ENCODE measurements at regions not wholly inside any gene's neighbourhood (a gene's known extent, or its start where the extent isn't known, plus 50 kb on each side); places are given as distances from the start of the nearest gene placed in this dataset.

- ATAC-seq (ENCODE audit: poor library complexity) (no peak), DNase-seq (no peak)
- intact Hi-C loops (cut with DNase I): no loop called here
Measured at GRCh38 chr2:15870565-15870964, 69.8 kb upstream of the MYCN start.

- no peak for ATAC-seq (ENCODE audit: poor library complexity)
- DNase-seq: no peak
- intact Hi-C loops (cut with DNase I): no loop called here
Measured at GRCh38 chr2:15871239-15871783, 69.0 kb upstream of the MYCN start.

- DNase-seq (no peak), ATAC-seq (ENCODE audit: poor library complexity) (no peak)
- intact Hi-C loops (cut with DNase I): no loop called here
Measured at GRCh38 chr2:15872854-15873253, 67.5 kb upstream of the MYCN start.

DNA sequence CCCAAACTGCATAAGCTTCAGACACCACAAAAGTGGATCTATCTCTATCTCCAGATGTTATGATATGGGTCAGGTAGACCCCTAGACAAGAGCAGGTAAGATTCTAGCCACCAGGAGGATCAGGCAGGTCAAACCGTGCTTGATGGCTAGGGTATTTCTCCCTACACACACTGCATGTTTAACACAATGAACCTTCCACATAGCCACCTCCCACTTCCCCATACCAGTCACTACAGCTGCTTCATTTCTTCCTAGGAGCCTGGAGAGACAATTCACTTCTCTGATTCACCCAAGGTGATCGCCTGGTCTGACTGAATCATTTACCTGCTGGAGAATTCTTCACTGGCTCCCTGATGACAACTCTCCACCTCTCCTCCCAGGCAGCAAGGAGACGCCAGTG is 66.0 kb upstream of the MYCN start:
- intact Hi-C loops (cut with DNase I): no loop called here
- no peak for ATAC-seq (ENCODE audit: poor library complexity)
- no peak for DNase-seq

DNA sequence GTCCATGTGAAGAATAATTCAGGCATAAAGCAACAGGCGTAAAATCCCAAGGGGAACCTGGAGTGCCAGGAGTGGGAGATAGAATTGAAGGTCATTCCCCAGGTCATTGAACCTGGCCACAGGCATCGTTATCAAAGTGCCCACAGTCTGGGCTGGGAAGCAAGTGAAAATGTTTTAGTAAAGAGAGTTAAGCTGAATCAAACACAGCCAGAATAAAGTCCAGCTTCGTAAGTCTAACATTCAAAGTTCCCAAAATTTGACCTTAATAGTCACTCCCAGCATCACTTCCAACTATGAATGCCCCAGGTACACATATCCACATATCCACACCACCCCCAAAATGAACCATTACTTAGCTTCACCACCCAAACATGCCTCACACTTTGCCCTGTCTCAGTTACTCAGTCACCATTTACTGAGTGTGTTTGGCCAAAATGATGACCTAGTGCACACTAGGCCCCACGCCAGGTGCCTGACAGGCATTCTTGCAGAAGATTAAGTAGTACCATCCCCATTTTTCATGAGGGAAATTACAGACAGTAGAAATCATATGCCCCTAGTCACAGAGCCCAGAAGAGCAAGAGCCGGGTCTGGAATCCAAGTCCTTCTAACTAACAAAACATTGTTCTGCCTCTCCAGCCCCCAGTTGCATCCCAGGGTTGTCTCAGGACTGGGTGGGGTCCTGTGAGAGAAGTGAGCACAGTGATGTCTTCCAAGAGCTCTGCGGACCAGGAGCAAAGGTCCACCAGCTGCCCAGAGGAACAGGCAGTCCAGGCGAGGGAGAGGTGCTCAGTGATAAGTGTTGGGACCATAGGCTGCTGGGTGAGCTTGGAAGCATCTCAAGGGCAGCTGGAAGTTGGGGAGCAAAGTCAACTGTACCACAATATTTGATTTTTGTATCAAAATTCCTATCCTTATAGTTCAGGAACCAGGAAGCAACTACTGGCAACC is 65.2 kb upstream of the MYCN start:
- ATAC-seq (ENCODE audit: poor library complexity) (no peak), DNase-seq (no peak)
- intact Hi-C loops (cut with DNase I): no loop called here

DNA sequence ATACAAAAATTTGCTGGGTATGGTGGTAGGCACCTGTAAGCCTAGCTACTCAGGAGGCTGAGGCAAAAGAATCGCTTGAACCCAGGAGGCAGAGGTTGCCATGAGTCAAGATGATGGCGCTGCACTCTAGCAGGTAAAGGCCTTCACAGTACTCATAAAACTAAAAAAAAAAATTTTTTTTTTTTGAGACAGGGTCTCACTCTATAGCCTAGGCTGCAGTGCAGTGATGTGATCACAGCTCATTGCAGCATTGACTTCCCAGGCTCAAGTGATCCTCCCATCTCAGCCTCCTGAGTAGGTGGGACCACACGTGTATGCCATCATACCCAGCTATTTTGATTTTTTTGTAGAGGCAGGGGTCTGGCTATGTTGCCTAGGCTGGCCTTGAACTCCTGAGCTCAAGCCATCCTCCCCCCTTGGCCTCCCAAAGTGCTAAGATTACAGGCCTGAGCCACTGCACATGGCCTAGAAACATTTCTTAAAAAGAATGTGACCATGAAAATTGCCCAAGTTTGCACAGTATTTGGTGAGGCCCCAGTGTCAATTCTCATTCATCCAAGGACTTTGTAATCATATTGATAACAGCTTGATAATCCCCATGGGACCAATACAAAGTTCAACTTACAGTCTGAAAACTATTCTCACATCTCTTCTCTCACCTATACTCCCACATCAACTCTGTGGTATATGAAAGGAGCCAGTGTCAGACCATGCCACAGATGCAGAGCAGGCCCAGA is 64.2 kb upstream of the MYCN start:
- intact Hi-C loops (cut with DNase I): no loop called here
- DNase-seq: no peak
- no peak for ATAC-seq (ENCODE audit: poor library complexity)

DNA sequence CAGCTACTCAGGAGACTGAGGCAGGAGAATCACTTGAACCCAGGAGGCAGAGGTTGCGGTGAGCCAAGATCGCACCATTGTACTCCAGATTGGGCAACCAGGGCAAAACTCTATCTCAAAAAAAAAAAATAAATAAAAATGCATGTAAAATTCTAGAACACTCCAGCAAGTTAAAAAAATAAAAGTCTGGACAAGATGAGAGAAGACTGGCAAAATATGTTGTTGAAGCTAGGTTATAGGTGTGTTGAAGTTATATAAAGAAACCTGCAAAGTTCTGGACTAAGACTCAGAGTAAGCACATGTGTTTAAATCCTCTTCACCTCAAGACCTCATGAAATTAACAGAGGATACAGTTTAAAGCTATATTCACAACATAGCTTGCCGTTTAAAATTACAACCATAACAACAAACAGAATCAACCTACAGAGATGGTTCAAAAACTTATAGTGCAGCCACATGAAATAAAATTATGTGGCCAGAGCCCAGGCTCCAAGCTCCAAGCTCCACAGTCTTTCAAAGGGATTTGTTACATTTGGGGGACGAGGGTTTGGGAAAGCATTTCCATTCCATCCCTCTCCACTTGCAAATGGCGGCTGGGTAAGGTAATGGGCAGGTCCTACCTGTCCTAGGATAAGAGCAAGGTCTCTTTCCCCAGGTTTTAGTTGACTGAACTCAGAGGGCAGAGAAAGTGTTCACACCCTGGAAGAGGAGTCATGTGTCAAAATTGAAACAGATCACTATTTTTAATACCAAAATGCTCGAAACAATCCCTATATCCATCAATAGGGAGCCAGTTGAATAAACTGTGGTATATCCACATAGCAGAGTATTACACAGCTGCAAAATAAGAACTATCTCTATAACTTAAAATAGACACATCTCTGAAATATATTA is 59.9 kb upstream of the MYCN start:
- intact Hi-C loops (cut with DNase I): no loop called here
- no peak for ATAC-seq (ENCODE audit: poor library complexity)
- no peak for DNase-seq

GRCh38 chr2:15881120-15881433 is 59.3 kb upstream of the MYCN start:
- ATAC-seq (ENCODE audit: poor library complexity): no peak
- DNase-seq: no peak
- intact Hi-C loops (cut with DNase I): no loop called here

- ATAC-seq (ENCODE audit: poor library complexity): no peak
- intact Hi-C loops (cut with DNase I): no loop called here
- no peak for DNase-seq
Measured at GRCh38 chr2:15881676-15882075, 58.7 kb upstream of the MYCN start.

- intact Hi-C loops (cut with DNase I): no loop called here
- ATAC-seq (ENCODE audit: poor library complexity) (no peak), DNase-seq (no peak)
Measured at GRCh38 chr2:15882761-15883497, 57.4 kb upstream of the MYCN start.

DNA sequence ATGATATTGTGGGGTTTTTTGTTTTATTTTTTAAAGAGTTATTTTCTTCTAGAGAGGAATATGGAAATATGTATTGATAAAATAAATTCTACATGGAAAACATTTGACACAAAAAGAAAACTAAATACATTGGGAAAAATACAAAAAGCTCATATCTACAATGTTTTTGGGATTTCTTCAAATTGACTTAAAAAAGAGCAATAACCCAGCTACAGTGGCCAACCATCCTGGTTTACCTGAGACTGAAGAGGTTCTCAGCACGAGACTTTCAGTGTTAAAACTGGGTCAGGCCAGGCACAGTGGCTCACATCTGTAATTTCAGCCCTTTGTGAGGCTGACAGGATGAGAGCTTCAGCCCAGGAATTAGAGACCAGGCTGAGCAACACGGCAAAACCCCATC is 56.7 kb upstream of the MYCN start:
- intact Hi-C loops (cut with DNase I): no loop called here
- DNase-seq (no peak), ATAC-seq (ENCODE audit: poor library complexity) (no peak)

GRCh38 chr2:15884790-15885189 is 55.6 kb upstream of the MYCN start:
- no peak for ATAC-seq (ENCODE audit: poor library complexity)
- intact Hi-C loops (cut with DNase I): no loop called here
- DNase-seq: no peak

- no peak for DNase-seq
- no peak for ATAC-seq (ENCODE audit: poor library complexity)
- intact Hi-C loops (cut with DNase I): no loop called here
Measured at GRCh38 chr2:15886231-15886630, 54.1 kb upstream of the MYCN start.

GRCh38 chr2:15889442-15890123 is 50.8 kb upstream of the MYCN start:
- ATAC-seq (ENCODE audit: poor library complexity) (peak; percentile 58), DNase-seq (no peak)
- intact Hi-C loops (cut with DNase I): no loop called here

- ATAC-seq (ENCODE audit: poor library complexity) (peak; percentile 36), DNase-seq (no peak)
- intact Hi-C loops (cut with DNase I): no loop called here
Measured at GRCh38 chr2:15890124-15890754, 50.1 kb upstream of the MYCN start.

Data from Right ventricle myocardium superior (tissue), 1 donor.